OCI-LY3 (cell line): ENCODE measurements at regions not wholly inside any gene's neighbourhood (a gene's known extent, or its start where the extent isn't known, plus 50 kb on each side); places are given as distances from the start of the nearest gene placed in this dataset.

ENCODE experiments used
- H2AFZ ChIP-seq: fragments of 200-600, 300-600 bp; shearing (Covaris generic); 2 replicates; pipeline ENCODE4 v1.6.0; 2014; ENCODE audit warnings: antibody characterized with exemption, low read depth, low read length
- H3K27ac ChIP-seq: fragments of 200-600, 300-600 bp; sonication (generic); 2 replicates; pipeline ENCODE4 v1.5.1; 2014; ENCODE audit warnings: mild to moderate bottlenecking, low read length, moderate library complexity, mixed read lengths
- H3K27me3 ChIP-seq: fragments of 200-600, 300-600 bp; sonication (generic); 2 replicates; pipeline ENCODE4 v1.6.1; 2014; ENCODE audit warnings: low read depth, low read length, mixed read lengths
- H3K36me3 ChIP-seq: fragments of 200-600, 300-600 bp; sonication (generic); replicated peaks from 2 replicates; pipeline ENCODE3; 2014; ENCODE audit warnings: low read depth, low read length, mixed read lengths
- H3K4me1 ChIP-seq: fragments of 300-600, 200-600 bp; sonication (generic); 2 replicates; pipeline ENCODE4 v1.6.1; 2014; ENCODE audit warnings: low read length, mixed read lengths
- H3K4me2 ChIP-seq: fragments of 200-600, 300-600 bp; sonication (generic); 2 replicates; pipeline ENCODE4 v1.6.1; 2014; ENCODE audit warnings: low read length, mixed read lengths
- H3K4me3 ChIP-seq: fragments of 300-600, 200-600 bp; sonication (generic); 2 replicates; pipeline ENCODE4 v1.5.1; 2014; ENCODE audit warnings: antibody characterized with exemption, mild to moderate bottlenecking, low read length, moderate library complexity
- H3K79me2 ChIP-seq: fragments of 300-600, 200-600 bp; shearing (Covaris generic); 2 replicates; pipeline ENCODE4 v1.6.1; 2014; ENCODE audit warnings: mild to moderate bottlenecking, low read length, mixed read lengths
- H3K9ac ChIP-seq: fragments of 300-600, 200-600 bp; shearing (Covaris generic); 2 replicates; pipeline ENCODE4 v1.6.0; 2014; ENCODE audit warnings: mild to moderate bottlenecking, low read length, moderate library complexity
- H3K9me3 ChIP-seq: fragments of 200-600, 300-600 bp; shearing (Covaris generic); 2 replicates; pipeline ENCODE4 v1.6.1; 2014; ENCODE audit warnings: low read length, mixed read lengths; ENCODE audit not compliant: insufficient read depth
- H4K20me1 ChIP-seq: fragments of 200-600, 300-600 bp; sonication (generic); 2 replicates; pipeline ENCODE4 v1.6.1; 2016; ENCODE audit warnings: low read length, mixed read lengths; ENCODE audit not compliant: insufficient read depth
- EZH2phosphoT487 ChIP-seq: fragments of 200-600 bp; shearing (Covaris generic); IDR thresholded peaks from 2 replicates; pipeline ENCODE4 v1.6.1; 2018; ENCODE audit warnings: antibody characterized with exemption, mixed run types, low read depth
- TF ChIP-seq, protein P1 (sequence below): fragments of 200-600, 300-600 bp; sonication (generic); IDR thresholded peaks from 2 replicates; pipeline ENCODE4 v1.5.1; 2014; ENCODE audit warnings: antibody characterized with exemption, low read length, low read depth

DNA sequence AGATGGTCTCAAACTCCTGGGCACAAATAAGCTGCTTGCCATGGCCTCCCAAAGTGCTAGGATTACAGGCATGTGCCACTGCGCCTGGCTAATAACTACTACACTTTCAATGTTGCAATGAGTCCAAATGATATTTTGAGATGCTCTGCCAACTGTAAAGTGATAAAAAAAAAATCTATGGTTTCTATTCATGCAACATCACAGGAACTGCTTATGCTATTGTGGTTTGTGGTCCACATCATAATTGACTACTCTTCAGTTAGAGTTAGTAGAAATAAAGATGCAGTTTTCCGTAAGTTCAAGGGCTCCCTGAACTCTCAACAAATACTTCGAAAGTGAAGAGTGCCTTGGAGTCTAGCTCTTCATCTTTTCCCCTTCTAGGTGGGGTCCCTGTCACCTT lies 239.4 kb downstream of the C12orf75 start:
- no peak for TF ChIP-seq EZH2phosphoT487
- TF ChIP-seq, protein P1, sequence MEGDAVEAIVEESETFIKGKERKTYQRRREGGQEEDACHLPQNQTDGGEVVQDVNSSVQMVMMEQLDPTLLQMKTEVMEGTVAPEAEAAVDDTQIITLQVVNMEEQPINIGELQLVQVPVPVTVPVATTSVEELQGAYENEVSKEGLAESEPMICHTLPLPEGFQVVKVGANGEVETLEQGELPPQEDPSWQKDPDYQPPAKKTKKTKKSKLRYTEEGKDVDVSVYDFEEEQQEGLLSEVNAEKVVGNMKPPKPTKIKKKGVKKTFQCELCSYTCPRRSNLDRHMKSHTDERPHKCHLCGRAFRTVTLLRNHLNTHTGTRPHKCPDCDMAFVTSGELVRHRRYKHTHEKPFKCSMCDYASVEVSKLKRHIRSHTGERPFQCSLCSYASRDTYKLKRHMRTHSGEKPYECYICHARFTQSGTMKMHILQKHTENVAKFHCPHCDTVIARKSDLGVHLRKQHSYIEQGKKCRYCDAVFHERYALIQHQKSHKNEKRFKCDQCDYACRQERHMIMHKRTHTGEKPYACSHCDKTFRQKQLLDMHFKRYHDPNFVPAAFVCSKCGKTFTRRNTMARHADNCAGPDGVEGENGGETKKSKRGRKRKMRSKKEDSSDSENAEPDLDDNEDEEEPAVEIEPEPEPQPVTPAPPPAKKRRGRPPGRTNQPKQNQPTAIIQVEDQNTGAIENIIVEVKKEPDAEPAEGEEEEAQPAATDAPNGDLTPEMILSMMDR, result no peak
- Histone ChIP-seq H4K20me1 (no peaks in the 10 kb centered on the region), H2AFZ (no peak overlapping the region), H3K27ac (no peak overlapping the region), H3K9me3 (no peaks in the 10 kb centered on the region), H3K4me2 (no peak overlapping the region), H3K79me2 (no peaks in the 10 kb centered on the region), H3K27me3 (peaks cover 8% of the 10 kb centered on the region; the same call in 1 of the 2 replicates), H3K4me1 (no peaks in the 10 kb centered on the region), H3K9ac (no peak overlapping the region), H3K4me3 (no peak overlapping the region), H3K36me3 (no peaks in the 10 kb centered on the region)

DNA sequence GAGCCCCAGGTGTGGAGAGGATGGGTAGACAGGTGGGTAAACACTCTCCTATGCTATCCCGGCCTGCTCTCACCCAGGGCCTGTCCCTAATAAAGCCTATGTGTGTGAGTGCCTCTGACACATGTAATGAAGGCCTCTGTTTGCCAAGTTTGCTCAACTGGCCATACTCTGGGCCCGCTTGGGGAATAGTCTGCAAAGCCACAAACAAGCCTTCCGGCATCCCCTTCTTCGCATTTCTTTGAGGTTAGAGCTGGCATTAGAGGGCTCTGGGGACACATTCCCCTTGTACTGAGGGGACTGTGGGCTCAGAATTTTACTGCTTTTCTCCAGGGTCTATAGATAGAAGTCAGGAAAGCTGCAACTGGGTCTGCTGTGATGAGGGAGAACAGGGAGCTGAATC lies 240.5 kb downstream of the C12orf75 start:
- Histone ChIP-seq H3K9me3 (no peaks in the 10 kb centered on the region), H3K27ac (no peak overlapping the region), H3K4me3 (no peak overlapping the region), H3K4me1 (no peaks in the 10 kb centered on the region), H3K4me2 (no peak overlapping the region), H3K9ac (no peak overlapping the region), H3K36me3 (no peaks in the 10 kb centered on the region), H3K27me3 (peaks cover 8% of the 10 kb centered on the region; the same call in 1 of the 2 replicates), H4K20me1 (no peaks in the 10 kb centered on the region), H3K79me2 (no peaks in the 10 kb centered on the region), H2AFZ (no peak overlapping the region)
- no peak for TF ChIP-seq EZH2phosphoT487
- TF ChIP-seq, protein P1, result no peak

DNA sequence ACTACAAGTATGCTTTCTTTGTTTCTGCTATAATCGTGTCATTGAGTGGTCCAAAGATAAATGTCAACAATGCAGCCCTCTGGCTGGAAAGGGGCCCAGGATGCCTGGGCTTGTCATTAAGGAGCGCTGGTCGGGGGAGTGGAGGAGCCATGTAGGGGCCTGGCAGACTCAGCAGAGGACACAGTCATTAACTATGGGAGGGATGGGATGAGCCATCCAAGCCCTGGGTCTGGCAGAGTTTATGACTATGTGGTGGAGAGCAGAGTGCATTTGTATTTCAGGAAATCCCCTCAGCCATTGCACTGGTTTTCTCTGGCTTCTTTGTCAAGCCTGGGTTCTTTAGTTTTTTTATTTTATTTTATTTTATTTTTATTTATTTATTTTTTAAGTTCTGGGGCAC lies 243.1 kb downstream of the C12orf75 start:
- H3K9me3 ChIP-seq, result no peaks in the 10 kb centered on the region
- H3K9ac ChIP-seq, result no peak overlapping the region
- no peaks in the 10 kb centered on the region for H4K20me1 ChIP-seq
- H2AFZ ChIP-seq, result no peak overlapping the region
- no peak overlapping the region for H3K4me2 ChIP-seq
- H3K4me3 ChIP-seq, result no peak overlapping the region
- H3K27ac ChIP-seq, result no peak overlapping the region
- no peaks in the 10 kb centered on the region for H3K36me3 ChIP-seq
- no peaks in the 10 kb centered on the region for H3K27me3 ChIP-seq
- H3K4me1 ChIP-seq, result no peaks in the 10 kb centered on the region
- no peaks in the 10 kb centered on the region for H3K79me2 ChIP-seq
- TF ChIP-seq, protein P1, result no peak
- TF ChIP-seq EZH2phosphoT487, result no peak

DNA sequence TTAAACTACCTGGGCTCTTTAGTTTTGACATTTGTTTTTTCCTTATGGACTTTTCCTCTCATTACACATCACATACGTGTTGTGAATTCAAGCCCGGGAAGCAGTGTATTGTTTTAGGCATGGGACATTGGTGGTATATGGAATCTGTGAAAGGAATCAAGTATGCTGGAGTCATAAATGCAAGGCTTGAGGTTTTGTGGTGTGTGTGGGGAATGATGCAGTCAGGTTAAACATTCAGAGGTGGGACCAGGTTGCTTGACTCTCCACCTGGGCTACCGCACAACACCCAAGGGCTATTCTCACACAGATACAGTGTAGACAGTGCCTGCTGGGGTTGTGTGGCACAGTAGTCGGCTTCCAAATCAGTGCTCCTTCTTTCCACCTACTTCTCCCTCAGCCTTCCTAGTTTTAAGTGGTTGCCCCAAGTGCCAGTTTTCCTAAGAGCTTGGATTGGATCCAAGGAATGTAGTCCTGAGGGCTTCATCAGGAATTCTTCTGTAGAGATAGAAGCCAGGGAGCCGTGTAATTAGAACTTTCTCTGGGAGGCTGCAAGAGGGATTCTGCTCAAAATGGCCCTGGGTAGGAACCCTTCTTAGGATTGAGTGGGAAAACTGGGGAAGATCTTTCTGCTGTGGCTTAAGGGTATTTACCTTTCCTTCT lies 243.7 kb downstream of the C12orf75 start:
- H3K36me3 ChIP-seq, result no peaks in the 10 kb centered on the region
- H3K4me1 ChIP-seq, result no peaks in the 10 kb centered on the region
- H3K4me3 ChIP-seq, result no peak overlapping the region
- TF ChIP-seq, protein P1, result no peak
- TF ChIP-seq EZH2phosphoT487, result no peak
- no peak overlapping the region for H3K4me2 ChIP-seq
- no peak overlapping the region for H3K9ac ChIP-seq
- no peaks in the 10 kb centered on the region for H3K9me3 ChIP-seq
- H3K79me2 ChIP-seq, result no peaks in the 10 kb centered on the region
- no peaks in the 10 kb centered on the region for H4K20me1 ChIP-seq
- no peak overlapping the region for H2AFZ ChIP-seq
- H3K27me3 ChIP-seq, result no peaks in the 10 kb centered on the region
- no peak overlapping the region for H3K27ac ChIP-seq
